ENCODE measurements at regions not wholly inside any gene's neighbourhood (a gene's known extent, or its start where the extent isn't known, plus 50 kb on each side); places are given as distances from the start of the nearest gene placed in this dataset.

- H3K4me2 ChIP-seq (ENCODE audit: low read length), result no peak overlapping the region
- no peak overlapping the region for H3K9ac ChIP-seq (ENCODE audit: low read length)
- H3K4me1 ChIP-seq (ENCODE audit: control insufficient read depth in 1 of 2, insufficient read depth in 2 of 2, low read length in 2 of 2), result no peaks in the 10 kb centered on the region
- no peak overlapping the region for H3K4me3 ChIP-seq (replicated peaks in 1 of 2; ENCODE audit: low read depth in 1 of 2, low read length in 2 of 2)
- H4K20me1 ChIP-seq (ENCODE audit: insufficient read depth), result no peaks in the 10 kb centered on the region
- no TSS peak for BruUV-seq (replicated peaks)
- H3K9me3 ChIP-seq (ENCODE audit: control insufficient read depth in 1 of 2, insufficient read depth in 1 of 2, low read depth in 1 of 2, low read length in 2 of 2), result no peaks in the 10 kb centered on the region
- DNase-seq (ENCODE audit: low read depth, low spot score) (no peak), ATAC-seq (no peak)
- no peak overlapping the region for H2AFZ ChIP-seq (ENCODE audit: low read depth, low read length, poor library complexity, severe bottlenecking)
- no peaks in the 10 kb centered on the region for H3K27me3 ChIP-seq (ENCODE audit: insufficient read depth, low read length)
- no peaks in the 10 kb centered on the region for H3K9me2 ChIP-seq (ENCODE audit: insufficient read depth)
- ChIA-PET POLR2A (no interaction called here), RAD21 (ENCODE audit: low non-redundant PET in 1 of 2, low total read pairs in 2 of 2, uncharacterized antibody in 2 of 2, unreplicated experiment in 2 of 2) (no interaction called here), CTCF (no interaction called here)
- no peaks in the 10 kb centered on the region for H3K36me3 ChIP-seq (ENCODE audit: control insufficient read depth in 1 of 2, insufficient read depth in 2 of 2, low read length in 2 of 2)
- H3K79me2 ChIP-seq (ENCODE audit: insufficient read depth, low read length), result no peaks in the 10 kb centered on the region
- no peak overlapping the region for H3K27ac ChIP-seq (ENCODE audit: low read depth, low read length)
- TF ChIP-seq, protein P1, sequence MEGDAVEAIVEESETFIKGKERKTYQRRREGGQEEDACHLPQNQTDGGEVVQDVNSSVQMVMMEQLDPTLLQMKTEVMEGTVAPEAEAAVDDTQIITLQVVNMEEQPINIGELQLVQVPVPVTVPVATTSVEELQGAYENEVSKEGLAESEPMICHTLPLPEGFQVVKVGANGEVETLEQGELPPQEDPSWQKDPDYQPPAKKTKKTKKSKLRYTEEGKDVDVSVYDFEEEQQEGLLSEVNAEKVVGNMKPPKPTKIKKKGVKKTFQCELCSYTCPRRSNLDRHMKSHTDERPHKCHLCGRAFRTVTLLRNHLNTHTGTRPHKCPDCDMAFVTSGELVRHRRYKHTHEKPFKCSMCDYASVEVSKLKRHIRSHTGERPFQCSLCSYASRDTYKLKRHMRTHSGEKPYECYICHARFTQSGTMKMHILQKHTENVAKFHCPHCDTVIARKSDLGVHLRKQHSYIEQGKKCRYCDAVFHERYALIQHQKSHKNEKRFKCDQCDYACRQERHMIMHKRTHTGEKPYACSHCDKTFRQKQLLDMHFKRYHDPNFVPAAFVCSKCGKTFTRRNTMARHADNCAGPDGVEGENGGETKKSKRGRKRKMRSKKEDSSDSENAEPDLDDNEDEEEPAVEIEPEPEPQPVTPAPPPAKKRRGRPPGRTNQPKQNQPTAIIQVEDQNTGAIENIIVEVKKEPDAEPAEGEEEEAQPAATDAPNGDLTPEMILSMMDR (IDR thresholded peaks at IDR 0.05 in 2 of 3, conservative IDR thresholded peaks at IDR 0.05 in 1 of 3; ENCODE audit: borderline replicate concordance in 1 of 3, insufficient read depth in 1 of 3, low read depth in 2 of 3, low read length in 2 of 3), result no peak
- TF ChIP-seq MAX (IDR thresholded peaks at IDR 0.05) (no peak), POLR2AphosphoS5 (IDR thresholded peaks at IDR 0.05; ENCODE audit: low read depth, low read length) (no peak), RAD21 (IDR thresholded peaks at IDR 0.05; ENCODE audit: low read depth) (no peak), CEBPB (IDR thresholded peaks at IDR 0.05; ENCODE audit: low read depth) (no peak), EGR1 (IDR thresholded peaks at IDR 0.05; ENCODE audit: low read depth) (no peak), CBX3 (IDR thresholded peaks at IDR 0.05; ENCODE audit: low read depth) (no peak), EZH2 (IDR thresholded peaks at IDR 0.05) (no peak), ELF1 (IDR thresholded peaks at IDR 0.05; ENCODE audit: borderline replicate concordance, low read depth) (no peak), JUND (IDR thresholded peaks at IDR 0.05) (no peak), EZH2phosphoT487 (IDR thresholded peaks at IDR 0.05; ENCODE audit: borderline replicate concordance) (no peak), SP1 (IDR thresholded peaks at IDR 0.05; ENCODE audit: low read depth) (no peak), SRF (IDR thresholded peaks at IDR 0.05; ENCODE audit: low read depth) (no peak), ZBTB33 (IDR thresholded peaks at IDR 0.05; ENCODE audit: extremely low read depth, insufficient replicate concordance, low read length) (no peak), ZFX (IDR thresholded peaks at IDR 0.05) (no peak), POLR2A (IDR thresholded peaks at IDR 0.05; ENCODE audit: borderline replicate concordance, extremely low read depth, insufficient read depth, insufficient read length) (no peak)
- TF ChIP-seq, protein P2, sequence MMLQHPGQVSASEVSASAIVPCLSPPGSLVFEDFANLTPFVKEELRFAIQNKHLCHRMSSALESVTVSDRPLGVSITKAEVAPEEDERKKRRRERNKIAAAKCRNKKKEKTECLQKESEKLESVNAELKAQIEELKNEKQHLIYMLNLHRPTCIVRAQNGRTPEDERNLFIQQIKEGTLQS (IDR thresholded peaks at IDR 0.05), result no peak
- TF ChIP-seq, protein P3, sequence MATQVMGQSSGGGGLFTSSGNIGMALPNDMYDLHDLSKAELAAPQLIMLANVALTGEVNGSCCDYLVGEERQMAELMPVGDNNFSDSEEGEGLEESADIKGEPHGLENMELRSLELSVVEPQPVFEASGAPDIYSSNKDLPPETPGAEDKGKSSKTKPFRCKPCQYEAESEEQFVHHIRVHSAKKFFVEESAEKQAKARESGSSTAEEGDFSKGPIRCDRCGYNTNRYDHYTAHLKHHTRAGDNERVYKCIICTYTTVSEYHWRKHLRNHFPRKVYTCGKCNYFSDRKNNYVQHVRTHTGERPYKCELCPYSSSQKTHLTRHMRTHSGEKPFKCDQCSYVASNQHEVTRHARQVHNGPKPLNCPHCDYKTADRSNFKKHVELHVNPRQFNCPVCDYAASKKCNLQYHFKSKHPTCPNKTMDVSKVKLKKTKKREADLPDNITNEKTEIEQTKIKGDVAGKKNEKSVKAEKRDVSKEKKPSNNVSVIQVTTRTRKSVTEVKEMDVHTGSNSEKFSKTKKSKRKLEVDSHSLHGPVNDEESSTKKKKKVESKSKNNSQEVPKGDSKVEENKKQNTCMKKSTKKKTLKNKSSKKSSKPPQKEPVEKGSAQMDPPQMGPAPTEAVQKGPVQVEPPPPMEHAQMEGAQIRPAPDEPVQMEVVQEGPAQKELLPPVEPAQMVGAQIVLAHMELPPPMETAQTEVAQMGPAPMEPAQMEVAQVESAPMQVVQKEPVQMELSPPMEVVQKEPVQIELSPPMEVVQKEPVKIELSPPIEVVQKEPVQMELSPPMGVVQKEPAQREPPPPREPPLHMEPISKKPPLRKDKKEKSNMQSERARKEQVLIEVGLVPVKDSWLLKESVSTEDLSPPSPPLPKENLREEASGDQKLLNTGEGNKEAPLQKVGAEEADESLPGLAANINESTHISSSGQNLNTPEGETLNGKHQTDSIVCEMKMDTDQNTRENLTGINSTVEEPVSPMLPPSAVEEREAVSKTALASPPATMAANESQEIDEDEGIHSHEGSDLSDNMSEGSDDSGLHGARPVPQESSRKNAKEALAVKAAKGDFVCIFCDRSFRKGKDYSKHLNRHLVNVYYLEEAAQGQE (IDR thresholded peaks at IDR 0.05; ENCODE audit: low read depth), result no peak
- intact Hi-C loops (cut with micrococcal nuclease), result no loop called here
Measured at GRCh38 chr6:9086331-9086730, 651.0 kb upstream of the SLC35B3 start.
